Vagina (tissue), 2 donors: ENCODE measurements at regions not wholly inside any gene's neighbourhood (a gene's known extent, or its start where the extent isn't known, plus 50 kb on each side); places are given as distances from the start of the nearest gene placed in this dataset.

ENCODE experiments used
- CTCF ChIP-seq, 3 experiments: fragments of 450-650 bp in 2 of 3; fragments of 200-600 bp in 1 of 3; sonication (generic) in 1 of 3; IDR thresholded peaks; one replicate each; pipeline ENCODE4 v1.5.1; 2017 to 2019; ENCODE audit warnings: antibody characterized with exemption in 3 of 3, mild to moderate bottlenecking in 2 of 3, moderate library complexity in 2 of 3
- POLR2AphosphoS5 ChIP-seq, 2 donors: sonication (generic); formaldehyde crosslinking; IDR thresholded peaks; one replicate each; pipeline ENCODE4 v1.9.0; 2017; ENCODE audit warnings: antibody characterized with exemption in 2 of 2, mild to moderate bottlenecking in 2 of 2, low read depth in 1 of 2; ENCODE audit not compliant: insufficient read depth in 1 of 2

- TF ChIP-seq CTCF (IDR thresholded peaks at IDR 0.05) (no peak), POLR2AphosphoS5 (IDR thresholded peaks at IDR 0.05; ENCODE audit: insufficient read depth in 1 of 2, low read depth in 1 of 2) (no peak)
These were observed 548.3 kb upstream of the SLIT2 start for GRCh38 chr4:19703391-19703790.
